Calu3 (cell line): ENCODE measurements at regions not wholly inside any gene's neighbourhood (a gene's known extent, or its start where the extent isn't known, plus 50 kb on each side); places are given as distances from the start of the nearest gene placed in this dataset.
"Not testable (repeated sequence)": the region's sequence is repeated elsewhere in the genome, so short reads cannot be mapped to it uniquely, and the experiment has no call there.

Source experiments
- BruUV-seq: library from RNA; stranded (reverse); fragments of 400-500 nt; replicated peaks from 2 replicates; lab custom pipeline; 2021; lab: Mats Ljungman, UMichigan
- CTCF ChIA-PET: fragments of 300-600 bp; sonication (Branson Sonifier 250); formaldehyde crosslinking; loops from one replicate; lab custom pipeline; 2022; ENCODE audit warnings: antibody characterized with exemption; lab: Charles Lee
- DNase-seq: peaks from one replicate; pipeline ENCODE4 v3.0.0; 2022
- H3K27ac Mint-ChIP-seq: one replicate; pipeline ENCODE4 v1.8.0; 2022; ENCODE audit warnings: mixed read lengths; ENCODE audit not compliant: unreplicated experiment
- H3K27me3 Mint-ChIP-seq: one replicate; pipeline ENCODE4 v1.8.0; 2022; ENCODE audit warnings: mixed read lengths; ENCODE audit not compliant: unreplicated experiment
- H3K36me3 Mint-ChIP-seq: one replicate; pipeline ENCODE4 v1.8.0; 2022; ENCODE audit warnings: mild to moderate bottlenecking, moderate library complexity, mixed read lengths; ENCODE audit not compliant: insufficient read depth, unreplicated experiment
- H3K4me1 Mint-ChIP-seq: one replicate; pipeline ENCODE4 v1.8.0; 2022; ENCODE audit warnings: mild to moderate bottlenecking, low read depth, mixed read lengths; ENCODE audit not compliant: unreplicated experiment
- H3K4me3 Mint-ChIP-seq: one replicate; pipeline ENCODE4 v1.8.0; 2022; ENCODE audit warnings: mild to moderate bottlenecking, low read depth, moderate library complexity, mixed read lengths; ENCODE audit not compliant: unreplicated experiment
- H3K9me3 Mint-ChIP-seq: one replicate; pipeline ENCODE4 v1.8.0; 2022; ENCODE audit warnings: low read depth, mixed read lengths; ENCODE audit not compliant: unreplicated experiment
- intact Hi-C: fragments of 100-400 bp; cut with micrococcal nuclease; formaldehyde crosslinking; loops from one replicate; pipeline ENCODE4 v1.10.0; 2022; ENCODE audit not compliant: unreplicated experiment
- TF ChIP-seq, protein P1 (sequence below): fragments of 200-600 bp; IDR thresholded peaks from one replicate; pipeline ENCODE4 v1.8.0; 2022; ENCODE audit warnings: antibody characterized with exemption; ENCODE audit not compliant: unreplicated experiment

GRCh38 chrX:78822157-78822690 lies 74.7 kb downstream of the LPAR4 start:
- no peak for DNase-seq
- Mint-ChIP-seq H3K36me3 (no peaks in the 10 kb centered on the region), H3K4me3 (no peak overlapping the region), H3K27ac (no peak overlapping the region), H3K4me1 (no peaks in the 10 kb centered on the region), H3K27me3 (no peaks in the 10 kb centered on the region), H3K9me3 (peaks cover 8% of the 10 kb centered on the region)
- intact Hi-C loops = no loop called here
- CTCF ChIA-PET = no interaction called here
- TF ChIP-seq, protein P1, sequence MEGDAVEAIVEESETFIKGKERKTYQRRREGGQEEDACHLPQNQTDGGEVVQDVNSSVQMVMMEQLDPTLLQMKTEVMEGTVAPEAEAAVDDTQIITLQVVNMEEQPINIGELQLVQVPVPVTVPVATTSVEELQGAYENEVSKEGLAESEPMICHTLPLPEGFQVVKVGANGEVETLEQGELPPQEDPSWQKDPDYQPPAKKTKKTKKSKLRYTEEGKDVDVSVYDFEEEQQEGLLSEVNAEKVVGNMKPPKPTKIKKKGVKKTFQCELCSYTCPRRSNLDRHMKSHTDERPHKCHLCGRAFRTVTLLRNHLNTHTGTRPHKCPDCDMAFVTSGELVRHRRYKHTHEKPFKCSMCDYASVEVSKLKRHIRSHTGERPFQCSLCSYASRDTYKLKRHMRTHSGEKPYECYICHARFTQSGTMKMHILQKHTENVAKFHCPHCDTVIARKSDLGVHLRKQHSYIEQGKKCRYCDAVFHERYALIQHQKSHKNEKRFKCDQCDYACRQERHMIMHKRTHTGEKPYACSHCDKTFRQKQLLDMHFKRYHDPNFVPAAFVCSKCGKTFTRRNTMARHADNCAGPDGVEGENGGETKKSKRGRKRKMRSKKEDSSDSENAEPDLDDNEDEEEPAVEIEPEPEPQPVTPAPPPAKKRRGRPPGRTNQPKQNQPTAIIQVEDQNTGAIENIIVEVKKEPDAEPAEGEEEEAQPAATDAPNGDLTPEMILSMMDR = no peak
- BruUV-seq = no TSS peak

GRCh38 chrX:78831523-78831922 lies 84.0 kb downstream of the LPAR4 start:
- BruUV-seq = no TSS peak
- intact Hi-C loops = no loop called here

DNA sequence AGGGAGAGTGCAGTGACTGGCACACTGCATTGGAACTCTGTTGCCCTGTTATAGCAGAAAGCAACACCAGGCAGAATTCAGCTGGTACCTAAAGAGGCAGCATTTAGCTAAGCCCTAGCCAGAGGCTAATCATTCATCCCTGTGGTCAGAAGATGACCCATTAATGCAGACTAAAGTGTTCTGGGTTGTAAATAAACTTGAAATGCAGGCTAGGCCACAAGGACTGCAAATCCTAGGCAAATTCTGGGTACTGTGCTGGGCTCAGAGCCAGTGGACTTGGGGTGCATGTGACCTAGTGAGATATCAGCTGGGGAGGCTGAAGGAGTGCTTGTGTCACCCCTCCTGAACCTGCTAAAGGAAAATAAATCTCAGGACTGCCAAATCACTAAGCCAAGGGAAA lies 91.2 kb downstream of the LPAR4 start:
- CTCF ChIA-PET = no interaction called here
- H3K36me3 Mint-ChIP-seq = no peaks in the 10 kb centered on the region
- no peak for DNase-seq
- peaks cover 5% of the 10 kb centered on the region for H3K9me3 Mint-ChIP-seq
- no peaks in the 10 kb centered on the region for H3K27me3 Mint-ChIP-seq
- H3K4me1 Mint-ChIP-seq = no peaks in the 10 kb centered on the region
- BruUV-seq = no TSS peak
- no peak overlapping the region for H3K27ac Mint-ChIP-seq
- H3K4me3 Mint-ChIP-seq = no peak overlapping the region
- TF ChIP-seq, protein P1 = no peak
- intact Hi-C loops = no loop called here

More at GRCh38 chrX:78831523-78831922, 84.0 kb downstream of the LPAR4 start:
- Mint-ChIP-seq H3K4me3 (no peak overlapping the region), H3K9me3 (peaks cover 6% of the 10 kb centered on the region), H3K27ac (no peak overlapping the region), H3K27me3 (no peaks in the 10 kb centered on the region), H3K36me3 (no peaks in the 10 kb centered on the region), H3K4me1 (no peaks in the 10 kb centered on the region)
- CTCF ChIA-PET = no interaction called here
- DNase-seq = no peak
- TF ChIP-seq, protein P1 = no peak

DNA sequence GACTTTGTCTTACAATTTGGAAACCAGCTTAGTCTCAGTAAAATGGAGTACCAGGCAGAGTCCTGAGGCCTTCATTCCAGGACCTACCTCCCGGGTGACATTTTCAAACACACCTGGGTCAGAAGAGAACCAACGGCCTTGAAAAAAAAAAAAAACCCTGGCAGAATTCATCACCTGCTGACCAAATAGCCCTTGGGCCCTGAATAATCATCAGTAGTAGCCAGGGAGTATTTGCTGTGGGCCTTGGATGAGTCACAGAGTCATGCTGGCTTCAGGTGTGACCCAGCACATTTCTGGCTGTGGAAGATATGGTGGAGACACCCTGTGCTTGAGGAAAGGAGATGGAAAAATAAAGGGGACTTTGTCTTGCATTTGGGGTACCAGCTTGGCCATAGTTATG lies 92.2 kb downstream of the LPAR4 start:
- Mint-ChIP-seq H3K36me3 (no peaks in the 10 kb centered on the region), H3K4me3 (no peak overlapping the region), H3K4me1 (no peaks in the 10 kb centered on the region), H3K27me3 (no peaks in the 10 kb centered on the region), H3K27ac (no peak overlapping the region), H3K9me3 (peaks cover 5% of the 10 kb centered on the region)
- no peak for DNase-seq
- CTCF ChIA-PET = no interaction called here
- TF ChIP-seq, protein P1 = no peak
- BruUV-seq = no TSS peak
- intact Hi-C loops = no loop called here

DNA sequence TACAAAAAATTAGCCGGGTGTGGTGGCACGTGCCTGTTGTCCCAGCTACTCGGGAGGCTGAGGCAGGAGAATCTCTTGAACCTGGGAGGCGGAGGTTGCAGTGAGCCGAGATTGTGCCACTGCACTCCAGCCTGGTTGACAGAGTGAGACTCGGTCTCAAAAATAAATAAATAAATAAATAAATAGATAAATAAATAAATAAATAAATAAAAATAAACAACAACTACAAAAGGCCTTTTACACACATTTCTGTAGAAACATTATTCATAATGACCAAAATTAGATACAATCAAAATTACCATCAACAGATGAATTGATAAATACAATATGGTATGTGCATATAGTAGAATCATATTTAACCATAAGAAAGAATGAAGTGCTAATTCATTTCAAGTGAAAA lies 96.7 kb downstream of the LPAR4 start:
- H3K27me3 Mint-ChIP-seq, H3K36me3 Mint-ChIP-seq, intact Hi-C loops, DNase-seq, H3K4me1 Mint-ChIP-seq, H3K27ac Mint-ChIP-seq, H3K4me3 Mint-ChIP-seq, H3K9me3 Mint-ChIP-seq, CTCF ChIA-PET, BruUV-seq: not testable (repeated sequence)

- H3K36me3 Mint-ChIP-seq, CTCF ChIA-PET, intact Hi-C loops, H3K27ac Mint-ChIP-seq, H3K27me3 Mint-ChIP-seq, H3K4me3 Mint-ChIP-seq, DNase-seq, BruUV-seq, H3K4me1 Mint-ChIP-seq: not testable (repeated sequence)
- H3K9me3 Mint-ChIP-seq = peaks cover 16% of the 10 kb centered on the region
Measured at GRCh38 chrX:78881248-78881647, 63.9 kb upstream of the P2RY10 start.
